PC-3 (cell line): ENCODE measurements at regions not wholly inside any gene's neighbourhood (a gene's known extent, or its start where the extent isn't known, plus 50 kb on each side); places are given as distances from the start of the nearest gene placed in this dataset.
A peak's percentile ranks its signal among the peaks of the same experiment; 100 is the strongest.

Source experiments
- ATAC-seq: fragments of 200-7000 bp; cut with Tn5 transposase; 2 replicates; pipeline ENCODE4 v1.9.1; 2020; ENCODE audit warnings: mild to moderate bottlenecking, moderate library complexity
- BruUV-seq: library from RNA; stranded (reverse); fragments of 400-500 nt; replicated peaks from 2 replicates; lab custom pipeline; 2021; lab: Mats Ljungman, UMichigan
- CTCF ChIA-PET: fragments of 300-600 bp; sonication (Branson Sonifier 250); formaldehyde crosslinking; loops from one replicate; lab custom pipeline; 2022; ENCODE audit warnings: antibody characterized with exemption; lab: Charles Lee
- POLR2A ChIA-PET: fragments of 300-600 bp; sonication (Branson Sonifier 250); formaldehyde crosslinking; loops from one replicate; lab custom pipeline; 2022; ENCODE audit warnings: antibody characterized with exemption; ENCODE audit not compliant: unreplicated experiment; lab: Charles Lee
- DNase-seq: peaks from one replicate; pipeline ENCODE4 v3.0.0-alpha.2; 2015
- H2AFZ ChIP-seq: fragments of 300-600 bp; sonication (generic); 2 replicates; pipeline ENCODE4 v1.6.0; 2016; ENCODE audit warnings: antibody characterized with exemption, low read length
- H3F3A ChIP-seq: fragments of 300-600 bp; sonication (generic); one replicate; pipeline ENCODE4 v1.6.0; 2017; ENCODE audit warnings: antibody characterized with exemption, low read length, control low read depth, mild to moderate bottlenecking; ENCODE audit not compliant: unreplicated experiment
- H3K27ac ChIP-seq: fragments of 300-600 bp; sonication (generic); 2 replicates; pipeline ENCODE4 v1.5.1; 2016; ENCODE audit warnings: mild to moderate bottlenecking, low read length
- H3K27me3 ChIP-seq: fragments of 300-600 bp; sonication (generic); 2 replicates; pipeline ENCODE4 v1.6.1; 2016; ENCODE audit warnings: low read length, mixed read lengths
- H3K36me3 ChIP-seq: fragments of 300-600 bp; sonication (generic); 2 replicates; pipeline ENCODE4 v1.6.1; 2016; ENCODE audit warnings: low read depth, mixed run types, low read length, mixed read lengths
- H3K4me1 ChIP-seq: fragments of 300-600 bp; sonication (generic); 2 replicates; pipeline ENCODE4 v1.5.1; 2016; ENCODE audit warnings: low read length; ENCODE audit not compliant: insufficient read depth
- H3K4me2 ChIP-seq: fragments of 300-600 bp; sonication (generic); 2 replicates; pipeline ENCODE4 v1.6.0; 2016; ENCODE audit warnings: low read length
- H3K4me3 ChIP-seq: fragments of 300-600 bp; sonication (generic); 2 replicates; pipeline ENCODE4 v1.5.1; 2016; ENCODE audit warnings: mild to moderate bottlenecking, low read length, mixed read lengths
- H3K79me2 ChIP-seq: fragments of 300-600 bp; sonication (generic); 2 replicates; pipeline ENCODE4 v1.6.1; 2017; ENCODE audit warnings: low read length, mixed read lengths
- H3K9ac ChIP-seq: fragments of 300-600 bp; sonication (generic); 2 replicates; pipeline ENCODE4 v1.6.0; 2016; ENCODE audit warnings: mild to moderate bottlenecking, low read length
- H3K9me2 ChIP-seq: fragments of 300-600 bp; sonication (generic); replicated peaks from 2 replicates; pipeline ENCODE4 v1.6.1; 2016; ENCODE audit warnings: mixed run types, low read length, mixed read lengths
- H3K9me3 ChIP-seq: fragments of 300-600 bp; sonication (generic); 2 replicates; pipeline ENCODE4 v1.6.1; 2016; ENCODE audit warnings: low read length, mixed read lengths
- H4K20me1 ChIP-seq: fragments of 300-600 bp; sonication (generic); 2 replicates; pipeline ENCODE4 v1.6.1; 2016; ENCODE audit warnings: low read length, mixed read lengths
- CTCF ChIP-seq: fragments of 300-600 bp; sonication (generic); conservative IDR thresholded peaks from 2 replicates; pipeline ENCODE4 v1.5.1; 2017; ENCODE audit warnings: antibody characterized with exemption, low read depth, mild to moderate bottlenecking, low read length
- EZH2 ChIP-seq: fragments of 300-600 bp; sonication (generic); IDR thresholded peaks from one replicate; pipeline ENCODE4 v1.6.1; 2017; ENCODE audit warnings: antibody characterized with exemption, mild to moderate bottlenecking, low read length; ENCODE audit not compliant: unreplicated experiment
- EZH2phosphoT487 ChIP-seq: fragments of 300-600 bp; sonication (generic); IDR thresholded peaks from 2 replicates; pipeline ENCODE4 v1.6.1; 2018; ENCODE audit warnings: mild to moderate bottlenecking, antibody characterized with exemption, low read length, borderline replicate concordance
- intact Hi-C: fragments of 100-400 bp; cut with micrococcal nuclease; formaldehyde crosslinking; loops from 2 replicates; pipeline ENCODE4 v1.9.0; 2023

- DNase-seq: no peak
- H3F3A ChIP-seq: no peaks in the 10 kb centered on the region
- H3K27me3 ChIP-seq: no peaks in the 10 kb centered on the region
- 0 out of 2 replicates have a peak, but pooled peaks cover 4% of the 10 kb centered on the region for H3K9me2 ChIP-seq
- no peaks in the 10 kb centered on the region for H4K20me1 ChIP-seq
- CTCF ChIA-PET: no interaction called here
- no peak overlapping the region for H3K9ac ChIP-seq
- TF ChIP-seq EZH2: no peak
- no peak for TF ChIP-seq CTCF
- TF ChIP-seq EZH2phosphoT487: no peak
- no peak overlapping the region for H3K4me2 ChIP-seq
- peaks cover 30% of the 10 kb centered on the region for H3K4me1 ChIP-seq
- intact Hi-C loops: loop anchor here (5.0 to 10.0 kb wide), 2 partner anchors 223 to 350 kb away; partner anchors contain the start of gene CCNH
- POLR2A ChIA-PET: no interaction called here
- no TSS peak for BruUV-seq
- no peaks in the 10 kb centered on the region for H3K79me2 ChIP-seq
- H3K4me3 ChIP-seq: no peak overlapping the region
- ATAC-seq: no peak
- no peak overlapping the region for H2AFZ ChIP-seq
- no peak overlapping the region for H3K27ac ChIP-seq
- no peaks in the 10 kb centered on the region for H3K9me3 ChIP-seq
- H3K36me3 ChIP-seq: no peaks in the 10 kb centered on the region
These were observed 352.3 kb upstream of the CCNH start for GRCh38 chr5:87765009-87765408.

- no peaks in the 10 kb centered on the region for H3K27me3 ChIP-seq
- ATAC-seq (peak; percentile 99), DNase-seq (peak; percentile 90)
- H2AFZ ChIP-seq: no peak overlapping the region
- H3K27ac ChIP-seq: peak overlapping the region; percentile 48
- H3K36me3 ChIP-seq: no peaks in the 10 kb centered on the region
- H3K9ac ChIP-seq: no peak overlapping the region
- no peak overlapping the region for H3K4me3 ChIP-seq
- ChIA-PET POLR2A (interaction anchor here (0.6 kb wide), 1 partner anchor 495 kb away, joined by 5 read pairs; the partner anchor contains the start of gene RASA1), CTCF (interaction anchor here (1.2 kb wide), 1 partner anchor 19 kb away, joined by 3 read pairs; no protein-coding TSS in a partner anchor)
- H3K4me2 ChIP-seq: peak overlapping the region; percentile 30
- no TSS peak for BruUV-seq
- intact Hi-C loops: loop anchor here (1.0 to 10.0 kb wide), 3 partner anchors 15 to 348 kb away; partner anchors contain the start of gene CCNH
- no peaks in the 10 kb centered on the region for H4K20me1 ChIP-seq
- H3K79me2 ChIP-seq: no peaks in the 10 kb centered on the region
- peaks cover 22% of the 10 kb centered on the region for H3K4me1 ChIP-seq
- 0 out of 2 replicates have a peak, but pooled peaks cover 4% of the 10 kb centered on the region for H3K9me2 ChIP-seq
- H3K9me3 ChIP-seq: no peaks in the 10 kb centered on the region
- TF ChIP-seq EZH2 (no peak), CTCF (no peak), EZH2phosphoT487 (no peak)
- no peaks in the 10 kb centered on the region for H3F3A ChIP-seq
These were observed 349.9 kb upstream of the CCNH start for GRCh38 chr5:87762631-87763030.

- TF ChIP-seq CTCF (no peak), EZH2 (no peak), EZH2phosphoT487 (no peak)
- peak; percentile 57 for ATAC-seq
- H3K27me3 ChIP-seq: no peaks in the 10 kb centered on the region
- peak; percentile 58 for DNase-seq
- no peaks in the 10 kb centered on the region for H3K79me2 ChIP-seq
- ChIA-PET POLR2A (no interaction called here), CTCF (no interaction called here)
- no peaks in the 10 kb centered on the region for H3K9me2 ChIP-seq
- H3K36me3 ChIP-seq: no peaks in the 10 kb centered on the region
- H4K20me1 ChIP-seq: no peaks in the 10 kb centered on the region
- no peaks in the 10 kb centered on the region for H3K9me3 ChIP-seq
- no peak overlapping the region for H3K9ac ChIP-seq
- H3K4me2 ChIP-seq: no peak overlapping the region
- no peak overlapping the region for H2AFZ ChIP-seq
- intact Hi-C loops: no loop called here
- no peak overlapping the region for H3K4me3 ChIP-seq
- H3K4me1 ChIP-seq: peaks cover 30% of the 10 kb centered on the region
- BruUV-seq: no TSS peak
- no peak overlapping the region for H3K27ac ChIP-seq
- H3F3A ChIP-seq: no peaks in the 10 kb centered on the region
These were observed 344.2 kb upstream of the CCNH start for GRCh38 chr5:87756951-87757350.
